HL-60 (cell line): ENCODE measurements at regions not wholly inside any gene's neighbourhood (a gene's known extent, or its start where the extent isn't known, plus 50 kb on each side); places are given as distances from the start of the nearest gene placed in this dataset.

ENCODE experiments used
- CTCF ChIP-seq: IDR thresholded peaks from one replicate; pipeline ENCODE4 v1.5.1; 2011; ENCODE audit warnings: low read length, control low read depth, inconsistent platforms; ENCODE audit not compliant: insufficient read depth
- POLR2AphosphoS5 ChIP-seq: IDR thresholded peaks from 2 replicates; pipeline ENCODE4 v1.6.1; 2012; ENCODE audit warnings: low read depth
- REST ChIP-seq: IDR thresholded peaks from 2 replicates; pipeline ENCODE4 v1.6.1; 2012; ENCODE audit warnings: low read depth; ENCODE audit not compliant: insufficient replicate concordance
- SPI1 ChIP-seq: IDR thresholded peaks from 2 replicates; pipeline ENCODE4 v1.6.1; 2012; ENCODE audit warnings: low read depth, mild to moderate bottlenecking, borderline replicate concordance

GRCh38 chr9:10921671-10922070, 308.9 kb upstream of the PTPRD start:
- TF ChIP-seq REST: no peak
- no peak for TF ChIP-seq SPI1
- TF ChIP-seq CTCF: no peak
- TF ChIP-seq POLR2AphosphoS5: no peak
